ENCODE measurements at regions not wholly inside any gene's neighbourhood (a gene's known extent, or its start where the extent isn't known, plus 50 kb on each side); places are given as distances from the start of the nearest gene placed in this dataset.
"Not testable (repeated sequence)": the region's sequence is repeated elsewhere in the genome, so short reads cannot be mapped to it uniquely, and the experiment has no call there.

- not testable (repeated sequence) for DNase-seq (ENCODE audit: low read depth in 1 of 2, low spot score in 1 of 2)
Observed at GRCh38 chr1:149695066-149695465, 87.4 kb upstream of the FCGR1A start.

DNA sequence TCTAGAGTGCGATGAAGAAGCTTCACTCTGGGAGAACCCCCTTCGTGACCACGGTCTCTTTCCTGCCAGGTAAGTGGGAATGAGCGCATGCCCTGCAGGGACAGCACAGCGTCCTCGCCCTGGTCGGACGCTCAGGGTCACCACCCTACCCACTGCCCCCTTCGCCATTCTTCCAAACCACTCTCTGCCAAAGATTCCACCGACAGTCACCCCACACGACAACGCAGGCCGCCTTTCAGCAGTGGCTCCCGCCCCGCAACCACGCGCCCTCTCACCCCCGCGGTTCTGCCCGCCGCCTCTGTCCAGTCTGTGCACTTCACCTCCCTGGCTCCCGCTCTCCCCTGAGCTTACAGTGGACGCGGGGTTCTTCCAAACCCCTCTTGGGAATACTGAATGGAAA lies 82.3 kb upstream of the FCGR1A start:
- DNase-seq (ENCODE audit: low read depth in 1 of 2, low spot score in 1 of 2) = not testable (repeated sequence)

GRCh38 chr1:149700677-149701567 lies 81.6 kb upstream of the FCGR1A start:
- DNase-seq (ENCODE audit: low read depth in 1 of 2, low spot score in 1 of 2) = not testable (repeated sequence)

- DNase-seq (ENCODE audit: low read depth in 1 of 2, low spot score in 1 of 2) = peak; percentile 35 to 66
Observed at GRCh38 chr1:149708192-149708853, 74.2 kb upstream of the FCGR1A start.

DNA sequence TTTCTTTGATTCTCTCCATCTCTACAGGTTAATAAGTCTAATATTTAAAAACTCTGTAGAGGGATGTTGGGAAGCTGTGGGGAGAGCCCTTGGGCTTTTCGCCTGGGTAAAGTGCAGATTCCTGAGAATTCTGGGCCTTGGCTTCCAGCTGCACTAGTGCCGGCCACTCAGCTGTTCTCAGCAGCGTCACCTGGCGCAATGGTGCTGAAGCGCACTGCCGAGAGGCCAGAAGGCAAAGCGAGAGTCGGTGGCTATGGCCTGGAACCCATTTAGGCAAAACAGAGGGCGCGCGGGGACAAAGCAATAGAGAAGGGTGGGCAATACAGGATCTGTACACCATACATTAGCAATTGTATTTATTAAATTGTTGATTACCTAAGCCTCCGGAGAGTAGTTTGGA lies 70.8 kb upstream of the FCGR1A start:
- DNase-seq (ENCODE audit: low read depth in 1 of 2, low spot score in 1 of 2) = not testable (repeated sequence)

- peak in 1 of 2 donors; percentile 63 for DNase-seq (ENCODE audit: low read depth in 1 of 2, low spot score in 1 of 2)
Observed at GRCh38 chr1:149712154-149712927, 70.2 kb upstream of the FCGR1A start.

- not testable (repeated sequence) for DNase-seq (ENCODE audit: low read depth in 1 of 2, low spot score in 1 of 2)
Observed at GRCh38 chr1:149713513-149713912, 69.0 kb upstream of the FCGR1A start.

- not testable (repeated sequence) for DNase-seq (ENCODE audit: low read depth in 1 of 2, low spot score in 1 of 2)
Observed at GRCh38 chr1:149713952-149714351, 68.5 kb upstream of the FCGR1A start.

- not testable (repeated sequence) for DNase-seq (ENCODE audit: low read depth in 1 of 2, low spot score in 1 of 2)
Observed at GRCh38 chr1:149724618-149725302, 57.7 kb upstream of the FCGR1A start.

- DNase-seq (ENCODE audit: low read depth in 1 of 2, low spot score in 1 of 2) = not testable (repeated sequence)
Observed at GRCh38 chr1:149726688-149727087, 55.8 kb upstream of the FCGR1A start.

DNA sequence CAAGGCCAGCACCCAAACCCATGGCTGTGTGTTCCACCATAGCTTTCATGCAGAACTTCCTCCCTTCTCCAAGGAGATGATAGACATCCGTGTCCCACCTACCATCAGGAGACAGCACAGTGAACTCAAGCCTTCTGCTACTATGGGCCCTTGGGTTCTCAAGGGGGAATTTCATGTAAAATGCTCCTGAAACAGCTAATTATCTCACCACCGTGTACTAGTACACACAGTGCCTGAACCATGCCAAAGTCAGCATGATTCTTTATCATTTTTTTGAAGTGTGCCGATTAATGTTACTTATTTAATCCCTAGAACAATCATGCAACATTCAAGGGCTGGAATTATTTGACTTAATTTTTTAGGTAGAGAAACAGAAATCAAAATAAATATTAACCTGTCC lies 53.9 kb upstream of the FCGR1A start:
- not testable (repeated sequence) for DNase-seq (ENCODE audit: low read depth in 1 of 2, low spot score in 1 of 2)

Measured in activated CD4-positive, alpha-beta T cell treated with anti-CD3 and anti-CD28 coated beads, Interleukin-2, amount 50 U/mL, for 24 hours (primary cell).